ENCODE measurements at regions not wholly inside any gene's neighbourhood (a gene's known extent, or its start where the extent isn't known, plus 50 kb on each side); places are given as distances from the start of the nearest gene placed in this dataset.
A peak's percentile ranks its signal among the peaks of the same experiment; 100 is the strongest.

DNA sequence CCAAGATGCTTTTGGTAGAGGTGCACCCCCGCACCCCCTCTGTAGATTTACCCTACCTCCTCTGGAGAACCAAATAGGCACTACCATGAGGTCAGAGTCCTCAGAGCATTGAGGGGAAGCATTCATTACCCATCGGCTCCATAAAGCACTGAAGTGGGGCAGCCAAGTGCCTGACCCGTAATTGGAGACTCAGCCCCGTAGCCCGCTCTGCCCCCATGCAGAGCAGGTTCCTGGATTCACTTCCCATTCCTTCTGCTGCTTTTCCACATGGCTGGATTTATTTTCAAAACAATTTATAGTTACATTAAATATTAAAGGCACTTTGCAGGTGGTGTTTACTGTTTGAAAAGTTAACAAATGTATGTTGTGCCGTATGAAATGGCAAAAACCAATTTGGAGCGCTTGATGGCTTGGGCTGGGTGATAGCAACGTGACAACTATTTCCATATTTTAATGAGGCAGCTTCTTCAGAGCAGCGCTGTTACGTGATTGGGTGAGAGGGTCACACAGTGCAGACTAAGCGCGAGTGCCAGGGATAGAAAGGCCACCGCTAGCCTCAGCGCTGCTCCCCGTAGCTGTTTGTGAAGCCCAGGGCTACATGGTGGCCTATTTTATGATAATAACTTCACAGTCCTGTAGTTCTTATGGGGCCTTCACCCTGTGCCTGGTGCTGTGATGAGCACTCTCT, 373.8 kb upstream of the PROK2 start:
- no peak overlapping the region for H3K4me3 ChIP-seq (ENCODE audit: low read depth, low read length)
- no peak for DNase-seq (ENCODE audit: low read depth)
- TF ChIP-seq, protein P1, sequence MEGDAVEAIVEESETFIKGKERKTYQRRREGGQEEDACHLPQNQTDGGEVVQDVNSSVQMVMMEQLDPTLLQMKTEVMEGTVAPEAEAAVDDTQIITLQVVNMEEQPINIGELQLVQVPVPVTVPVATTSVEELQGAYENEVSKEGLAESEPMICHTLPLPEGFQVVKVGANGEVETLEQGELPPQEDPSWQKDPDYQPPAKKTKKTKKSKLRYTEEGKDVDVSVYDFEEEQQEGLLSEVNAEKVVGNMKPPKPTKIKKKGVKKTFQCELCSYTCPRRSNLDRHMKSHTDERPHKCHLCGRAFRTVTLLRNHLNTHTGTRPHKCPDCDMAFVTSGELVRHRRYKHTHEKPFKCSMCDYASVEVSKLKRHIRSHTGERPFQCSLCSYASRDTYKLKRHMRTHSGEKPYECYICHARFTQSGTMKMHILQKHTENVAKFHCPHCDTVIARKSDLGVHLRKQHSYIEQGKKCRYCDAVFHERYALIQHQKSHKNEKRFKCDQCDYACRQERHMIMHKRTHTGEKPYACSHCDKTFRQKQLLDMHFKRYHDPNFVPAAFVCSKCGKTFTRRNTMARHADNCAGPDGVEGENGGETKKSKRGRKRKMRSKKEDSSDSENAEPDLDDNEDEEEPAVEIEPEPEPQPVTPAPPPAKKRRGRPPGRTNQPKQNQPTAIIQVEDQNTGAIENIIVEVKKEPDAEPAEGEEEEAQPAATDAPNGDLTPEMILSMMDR (conservative IDR thresholded peaks at IDR 0.05; ENCODE audit: low read depth, low read length) = no peak

DNA sequence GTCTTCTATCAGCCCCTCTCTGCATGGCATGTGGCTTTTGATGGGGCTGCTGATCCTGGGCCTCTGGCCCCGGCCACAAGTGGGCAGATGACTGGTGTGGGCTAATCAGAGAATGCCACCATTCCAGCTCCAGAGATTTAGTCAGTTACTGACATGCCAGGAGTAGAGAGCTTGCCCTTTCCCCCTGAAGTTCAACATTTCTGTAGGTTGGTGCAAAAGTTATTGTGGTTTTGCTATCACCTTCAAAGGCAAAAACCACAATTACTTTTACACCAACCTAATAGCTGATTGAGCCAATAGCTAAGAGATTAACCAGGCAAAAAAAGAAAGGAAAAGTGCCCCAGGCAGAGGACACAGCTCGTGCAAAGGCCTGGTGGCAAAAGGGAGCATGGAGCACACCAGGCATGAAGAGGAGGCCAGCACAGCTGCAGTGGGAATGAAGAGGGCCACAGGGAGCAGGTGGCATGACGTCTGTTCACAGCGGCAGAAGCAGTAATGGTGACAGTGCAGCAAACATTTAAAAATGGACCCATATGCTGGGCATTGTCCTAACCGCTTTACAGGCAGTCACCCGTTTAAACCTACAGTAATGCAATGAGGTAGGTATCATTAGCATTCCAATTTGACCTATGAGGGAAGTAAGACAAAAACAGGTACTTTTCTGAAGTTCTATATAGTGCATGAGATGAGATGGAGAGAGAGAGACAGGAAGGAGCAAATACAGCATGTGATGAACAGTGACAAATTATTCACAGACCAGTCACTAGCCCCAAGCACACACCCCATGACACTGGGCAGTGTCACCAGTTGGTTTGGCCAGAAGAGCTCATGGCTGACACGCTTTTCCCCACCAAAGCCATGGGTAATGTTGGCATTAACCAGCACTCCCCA, 373.0 kb upstream of the PROK2 start:
- H3K4me3 ChIP-seq (ENCODE audit: low read depth, low read length) = no peak overlapping the region
- DNase-seq (ENCODE audit: low read depth) = no peak
- TF ChIP-seq, protein P1 (conservative IDR thresholded peaks at IDR 0.05; ENCODE audit: low read depth, low read length) = no peak

DNA sequence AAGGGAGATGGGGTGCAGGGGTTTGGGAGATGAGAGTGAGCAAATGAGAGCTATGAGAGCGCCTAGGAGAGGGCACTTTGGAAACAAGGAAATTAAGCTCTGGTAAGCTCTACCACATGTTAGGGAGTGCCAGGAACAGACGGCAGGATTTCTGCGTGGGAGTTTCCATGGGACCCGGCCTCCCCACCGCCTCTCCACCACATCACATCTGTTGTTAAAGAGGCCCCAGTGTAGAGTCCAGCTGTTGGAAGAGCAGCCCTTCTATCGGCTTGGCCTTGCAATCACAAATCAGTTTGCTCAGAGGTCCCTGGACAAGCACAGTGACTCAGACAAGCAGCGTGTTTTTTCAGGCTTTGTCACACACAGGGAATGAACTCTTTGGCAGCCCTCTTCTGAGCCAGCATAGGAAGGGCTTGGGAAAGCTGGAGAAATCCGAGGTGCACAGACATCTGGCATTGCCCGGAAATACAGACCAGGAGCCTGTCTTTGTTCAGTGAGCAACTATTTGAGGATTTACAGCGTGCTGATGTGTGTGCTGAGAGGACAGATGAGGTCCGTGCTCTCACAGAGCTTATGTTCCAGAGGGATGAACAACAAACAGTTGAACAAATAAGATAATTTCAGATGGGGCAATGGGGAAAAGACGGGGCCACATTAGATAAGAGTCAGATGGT, 370.6 kb upstream of the PROK2 start:
- H3K4me3 ChIP-seq (ENCODE audit: low read depth, low read length) = no peak overlapping the region
- peak; percentile 78 for DNase-seq (ENCODE audit: low read depth)
- TF ChIP-seq, protein P1 (conservative IDR thresholded peaks at IDR 0.05; ENCODE audit: low read depth, low read length) = no peak

DNA sequence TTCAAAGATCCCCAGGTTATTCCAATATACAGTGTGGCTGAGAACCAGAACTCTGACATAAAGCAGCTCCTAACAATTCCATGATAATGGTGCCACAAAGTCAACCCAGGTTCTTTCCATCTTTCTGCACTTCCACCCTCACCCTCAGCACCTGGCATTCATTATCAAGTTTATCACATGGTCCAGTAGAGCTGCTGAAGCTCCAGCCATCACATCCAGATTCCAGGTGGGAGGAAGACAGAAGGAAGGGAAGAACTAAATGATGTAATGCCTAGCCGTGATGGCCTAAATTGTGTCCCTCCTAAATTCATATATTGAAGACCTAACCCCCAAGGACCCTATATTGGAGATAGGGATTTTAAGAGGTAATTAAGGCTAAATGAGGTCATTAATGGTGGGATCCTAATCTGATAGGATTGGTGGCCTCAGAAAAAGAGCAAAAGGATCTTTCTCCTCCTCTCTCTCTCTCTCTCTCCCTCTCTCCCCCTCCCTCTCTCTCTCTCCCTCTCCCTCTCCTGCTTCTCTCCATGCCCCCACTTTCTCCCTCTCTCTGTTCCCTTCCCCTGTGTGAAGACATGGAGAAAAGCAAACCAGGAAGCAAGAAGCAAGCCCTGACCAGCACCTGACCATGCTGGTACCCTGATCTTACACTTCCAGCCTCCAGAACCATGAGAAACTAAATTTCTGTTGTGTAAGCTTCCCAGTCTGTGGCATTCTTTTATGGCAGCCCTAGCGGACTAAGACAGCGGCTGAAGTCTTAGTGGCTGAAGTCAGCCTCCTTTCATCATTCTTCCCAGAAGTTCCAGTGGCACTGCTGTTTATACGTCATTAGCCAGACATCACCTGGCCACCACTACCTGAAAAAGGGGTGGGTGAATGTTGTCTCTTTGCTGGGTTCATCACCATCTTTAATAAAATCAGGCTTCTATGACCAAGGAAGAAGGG, 369.7 kb upstream of the PROK2 start:
- DNase-seq (ENCODE audit: low read depth) = no peak
- TF ChIP-seq, protein P1 (conservative IDR thresholded peaks at IDR 0.05; ENCODE audit: low read depth, low read length) = no peak
- H3K4me3 ChIP-seq (ENCODE audit: low read depth, low read length) = no peak overlapping the region

DNA sequence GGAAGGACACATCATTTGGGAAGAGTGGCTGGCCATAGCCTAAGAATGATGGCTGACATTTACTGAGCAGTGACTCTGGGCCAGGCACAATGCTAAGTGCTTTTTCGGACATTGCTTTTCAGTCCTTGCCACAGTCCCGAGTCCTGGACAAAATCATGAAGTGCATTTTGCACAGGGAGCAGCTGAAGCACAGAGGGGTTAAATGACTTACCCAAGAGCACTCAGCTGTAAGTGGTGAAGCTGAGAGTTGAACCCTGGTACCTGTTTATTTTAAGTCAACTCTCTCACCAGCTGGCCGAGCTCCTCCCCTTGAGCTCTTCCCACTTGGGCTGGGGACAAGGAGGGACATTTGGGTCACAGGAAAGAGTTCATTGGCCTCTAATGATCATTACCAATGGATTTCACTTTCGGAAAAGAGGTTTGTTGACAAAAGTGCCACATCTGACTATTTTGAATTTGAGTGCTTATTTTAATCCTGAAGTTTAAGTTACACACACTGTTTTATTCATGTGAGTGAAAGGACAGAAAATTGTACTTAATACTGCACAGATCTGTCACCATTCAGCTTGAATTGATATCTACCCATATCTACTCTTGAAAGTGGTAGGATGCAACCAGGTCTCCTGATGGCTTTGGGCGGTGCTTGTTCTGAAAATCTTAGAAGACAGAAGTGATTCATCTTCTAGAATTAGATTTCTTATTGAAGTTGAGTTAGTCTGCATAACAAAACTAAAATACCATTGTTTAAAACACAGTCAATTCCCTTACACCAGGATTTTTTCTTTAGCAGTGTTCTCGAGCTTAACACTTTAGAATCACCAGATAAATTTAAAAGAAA, 368.7 kb upstream of the PROK2 start:
- TF ChIP-seq, protein P1 (conservative IDR thresholded peaks at IDR 0.05; ENCODE audit: low read depth, low read length) = no peak
- DNase-seq (ENCODE audit: low read depth) = no peak
- H3K4me3 ChIP-seq (ENCODE audit: low read depth, low read length) = no peak overlapping the region

All from choroid plexus epithelial cell (primary cell).